Fibroblast of pulmonary artery (primary cell): ENCODE measurements at regions not wholly inside any gene's neighbourhood (a gene's known extent, or its start where the extent isn't known, plus 50 kb on each side); places are given as distances from the start of the nearest gene placed in this dataset.

Experiments used
- DNase-seq: peaks from one replicate; pipeline ENCODE4 v3.0.0-alpha.2; 2010; ENCODE audit warnings: low read depth
- H3K4me3 ChIP-seq: replicated peaks from 2 replicates; pipeline ENCODE4 v1.5.1; 2011; ENCODE audit warnings: low read depth, mild to moderate bottlenecking, control low read depth, low read length, moderate library complexity
- CTCF ChIP-seq: IDR thresholded peaks from 2 replicates; pipeline ENCODE4 v1.5.1; 2011; ENCODE audit warnings: mild to moderate bottlenecking, control low read depth, low read length, inconsistent platforms; ENCODE audit errors: missing control alignments

GRCh38 chr13:107572156-107572555 lies 643.2 kb downstream of the LIG4 start:
- no peak for TF ChIP-seq CTCF
- DNase-seq = no peak
- no peak overlapping the region for H3K4me3 ChIP-seq

GRCh38 chr13:107568181-107568580 lies 647.2 kb downstream of the LIG4 start:
- DNase-seq = no peak
- no peak overlapping the region for H3K4me3 ChIP-seq
- no peak for TF ChIP-seq CTCF

- DNase-seq = no peak
- H3K4me3 ChIP-seq = no peak overlapping the region
- no peak for TF ChIP-seq CTCF
These were observed 652.0 kb downstream of the LIG4 start for GRCh38 chr13:107563099-107563925.

- DNase-seq = no peak
- TF ChIP-seq CTCF = no peak
- H3K4me3 ChIP-seq = no peak overlapping the region
These were observed 653.1 kb downstream of the LIG4 start for GRCh38 chr13:107562203-107562602.

- H3K4me3 ChIP-seq = no peak overlapping the region
- no peak for DNase-seq
- TF ChIP-seq CTCF = no peak
These were observed 660.9 kb downstream of the LIG4 start for GRCh38 chr13:107554460-107554859.

GRCh38 chr13:107553838-107554237 lies 661.5 kb downstream of the LIG4 start:
- no peak overlapping the region for H3K4me3 ChIP-seq
- no peak for TF ChIP-seq CTCF
- DNase-seq = no peak

GRCh38 chr13:107551521-107551920 lies 663.8 kb downstream of the LIG4 start:
- H3K4me3 ChIP-seq = no peak overlapping the region
- no peak for DNase-seq
- no peak for TF ChIP-seq CTCF
